A673 (cell line): ENCODE measurements at regions not wholly inside any gene's neighbourhood (a gene's known extent, or its start where the extent isn't known, plus 50 kb on each side); places are given as distances from the start of the nearest gene placed in this dataset.

ENCODE experiments used
- CTCF ChIP-seq: fragments of 300-800, 200-600 bp; sonication (generic); conservative IDR thresholded peaks from 2 replicates; pipeline ENCODE4 v1.5.1; 2017; ENCODE audit warnings: low read depth, mild to moderate bottlenecking, antibody characterized with exemption, low read length, moderate library complexity, mixed read lengths
- EZH2 ChIP-seq: fragments of 200-600 bp; sonication (generic); IDR thresholded peaks from 2 replicates; pipeline ENCODE4 v1.6.1; 2017; ENCODE audit warnings: borderline replicate concordance, low read depth, mild to moderate bottlenecking, mixed read lengths, antibody characterized with exemption, low read length; ENCODE audit not compliant: poor library complexity, severe bottlenecking

GRCh38 chr6:164229716-164230115 is 815.2 kb downstream of the QKI start:
- no peak for TF ChIP-seq CTCF
- TF ChIP-seq EZH2 = no peak
